GM10266 (cell line): ENCODE measurements at regions not wholly inside any gene's neighbourhood (a gene's known extent, or its start where the extent isn't known, plus 50 kb on each side); places are given as distances from the start of the nearest gene placed in this dataset.

ENCODE experiments used
- DNase-seq: peaks from one replicate; pipeline ENCODE4 v3.0.0; 2012; ENCODE audit errors: extremely low spot score
- TF ChIP-seq, protein P1 (sequence below): IDR thresholded peaks from 2 replicates; pipeline ENCODE4 v1.5.1; 2012; ENCODE audit warnings: mild to moderate bottlenecking, low read depth; ENCODE audit not compliant: control insufficient read depth, insufficient read depth; ENCODE audit errors: missing control alignments

GRCh38 chr3:72100080-72100511 lies 315.1 kb upstream of the PROK2 start:
- DNase-seq = no peak
- TF ChIP-seq, protein P1, sequence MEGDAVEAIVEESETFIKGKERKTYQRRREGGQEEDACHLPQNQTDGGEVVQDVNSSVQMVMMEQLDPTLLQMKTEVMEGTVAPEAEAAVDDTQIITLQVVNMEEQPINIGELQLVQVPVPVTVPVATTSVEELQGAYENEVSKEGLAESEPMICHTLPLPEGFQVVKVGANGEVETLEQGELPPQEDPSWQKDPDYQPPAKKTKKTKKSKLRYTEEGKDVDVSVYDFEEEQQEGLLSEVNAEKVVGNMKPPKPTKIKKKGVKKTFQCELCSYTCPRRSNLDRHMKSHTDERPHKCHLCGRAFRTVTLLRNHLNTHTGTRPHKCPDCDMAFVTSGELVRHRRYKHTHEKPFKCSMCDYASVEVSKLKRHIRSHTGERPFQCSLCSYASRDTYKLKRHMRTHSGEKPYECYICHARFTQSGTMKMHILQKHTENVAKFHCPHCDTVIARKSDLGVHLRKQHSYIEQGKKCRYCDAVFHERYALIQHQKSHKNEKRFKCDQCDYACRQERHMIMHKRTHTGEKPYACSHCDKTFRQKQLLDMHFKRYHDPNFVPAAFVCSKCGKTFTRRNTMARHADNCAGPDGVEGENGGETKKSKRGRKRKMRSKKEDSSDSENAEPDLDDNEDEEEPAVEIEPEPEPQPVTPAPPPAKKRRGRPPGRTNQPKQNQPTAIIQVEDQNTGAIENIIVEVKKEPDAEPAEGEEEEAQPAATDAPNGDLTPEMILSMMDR = no peak

- TF ChIP-seq, protein P1 = no peak
- no peak for DNase-seq
These were observed 314.6 kb upstream of the PROK2 start for GRCh38 chr3:72099326-72100079.

DNA sequence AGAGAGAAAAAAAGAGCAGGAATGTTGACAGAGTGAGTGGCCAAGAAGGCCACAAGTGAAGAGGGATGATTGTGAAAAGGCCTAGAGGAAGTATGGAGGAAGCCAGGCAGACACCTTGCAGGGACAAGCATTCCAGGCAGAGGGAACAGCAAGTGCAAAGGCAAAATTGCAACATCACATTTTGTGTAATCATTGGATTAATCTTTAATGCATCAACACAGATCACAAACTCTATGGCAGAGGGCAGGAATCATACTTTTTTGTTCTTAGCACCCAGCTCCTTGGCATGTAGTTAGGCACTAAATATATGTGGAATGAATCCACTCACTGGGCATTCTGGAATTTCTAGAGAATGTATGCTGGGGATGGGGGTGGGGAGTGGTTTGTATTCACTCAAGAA lies 312.1 kb upstream of the PROK2 start:
- DNase-seq = no peak
- TF ChIP-seq, protein P1 = no peak

- no peak for DNase-seq
- TF ChIP-seq, protein P1 = no peak
These were observed 310.6 kb upstream of the PROK2 start for GRCh38 chr3:72095521-72095920.

DNA sequence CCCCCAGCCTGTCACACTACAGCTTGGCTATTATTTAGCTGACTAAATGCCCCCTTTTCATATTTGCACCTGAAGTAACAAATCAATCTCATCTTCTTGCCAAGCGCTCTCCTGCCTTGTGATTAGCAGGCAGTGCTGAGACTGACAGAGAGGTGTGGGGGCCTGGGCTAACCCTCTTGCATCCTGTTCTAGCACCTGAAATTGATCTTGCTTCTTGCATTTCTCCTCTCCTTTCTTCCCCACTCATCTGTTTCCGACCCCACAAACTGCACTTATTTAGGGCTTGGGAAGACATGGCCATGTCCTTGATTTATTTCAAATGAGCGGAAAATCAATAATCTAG lies 309.0 kb upstream of the PROK2 start:
- TF ChIP-seq, protein P1 = no peak
- DNase-seq = no peak

- TF ChIP-seq, protein P1 = no peak
These were observed 308.5 kb upstream of the PROK2 start for GRCh38 chr3:72093270-72093991.

GRCh38 chr3:72092778-72093177 lies 307.8 kb upstream of the PROK2 start:
- TF ChIP-seq, protein P1 = no peak
- no peak for DNase-seq

More at GRCh38 chr3:72093270-72093991, 308.5 kb upstream of the PROK2 start:
- no peak for DNase-seq
